ENCODE measurements at regions not wholly inside any gene's neighbourhood (a gene's known extent, or its start where the extent isn't known, plus 50 kb on each side); places are given as distances from the start of the nearest gene placed in this dataset.
"Not testable (repeated sequence)": the region's sequence is repeated elsewhere in the genome, so short reads cannot be mapped to it uniquely, and the experiment has no call there.

GRCh38 chr18:30684825-30685481 is 357.6 kb downstream of the DSC3 start:
- DNase-seq (ENCODE audit: low read depth in 1 of 2, low spot score in 1 of 2), result peak in 1 of 2 donors; percentile 2
- H3K9me3 ChIP-seq (ENCODE audit: low read depth), result no peaks in the 10 kb centered on the region
- no peak for TF ChIP-seq CTCF (IDR thresholded peaks at IDR 0.05; ENCODE audit: low read depth, low read length)

GRCh38 chr18:30683836-30684235 is 358.7 kb downstream of the DSC3 start:
- DNase-seq (ENCODE audit: low read depth in 1 of 2, low spot score in 1 of 2), result no peak
- TF ChIP-seq CTCF (IDR thresholded peaks at IDR 0.05; ENCODE audit: low read depth, low read length), result no peak
- Histone ChIP-seq H3K27ac (no peak overlapping the region), H3K4me3 (no peak overlapping the region), H3K4me1 (ENCODE audit: low read depth) (peaks cover 14% of the 10 kb centered on the region), H3K36me3 (no peaks in the 10 kb centered on the region), H3K27me3 (no peaks in the 10 kb centered on the region), H3K9me3 (ENCODE audit: low read depth) (no peaks in the 10 kb centered on the region)

More at GRCh38 chr18:30684825-30685481, 357.6 kb downstream of the DSC3 start:
- no peak overlapping the region for H3K27ac ChIP-seq
- H3K4me1 ChIP-seq (ENCODE audit: low read depth), result peaks cover 7% of the 10 kb centered on the region
- no peaks in the 10 kb centered on the region for H3K36me3 ChIP-seq
- no peak overlapping the region for H3K4me3 ChIP-seq
- H3K27me3 ChIP-seq, result no peaks in the 10 kb centered on the region

- no peak for TF ChIP-seq CTCF (IDR thresholded peaks at IDR 0.05; ENCODE audit: low read depth, low read length)
- Histone ChIP-seq H3K27ac (no peak overlapping the region), H3K27me3 (no peaks in the 10 kb centered on the region), H3K9me3 (ENCODE audit: low read depth) (no peaks in the 10 kb centered on the region), H3K4me1 (ENCODE audit: low read depth) (peaks cover 14% of the 10 kb centered on the region), H3K4me3 (no peak overlapping the region), H3K36me3 (no peaks in the 10 kb centered on the region)
- no peak for DNase-seq (ENCODE audit: low read depth in 1 of 2, low spot score in 1 of 2)
Observed at GRCh38 chr18:30682672-30683071, 359.9 kb downstream of the DSC3 start.

- H3K36me3 ChIP-seq, result no peaks in the 10 kb centered on the region
- H3K4me3 ChIP-seq, result no peak overlapping the region
Observed at GRCh38 chr18:30679285-30679930, 363.1 kb downstream of the DSC3 start.

GRCh38 chr18:30677813-30678212 is 364.7 kb downstream of the DSC3 start:
- DNase-seq (ENCODE audit: low read depth in 1 of 2, low spot score in 1 of 2); H3K27ac ChIP-seq; H3K9me3 ChIP-seq (ENCODE audit: low read depth); H3K4me3 ChIP-seq; H3K27me3 ChIP-seq; H3K36me3 ChIP-seq: not testable (repeated sequence)
- peaks cover 23% of the 10 kb centered on the region for H3K4me1 ChIP-seq (ENCODE audit: low read depth)

More at GRCh38 chr18:30679285-30679930, 363.1 kb downstream of the DSC3 start:
- H3K4me1 ChIP-seq (ENCODE audit: low read depth), result peaks cover 23% of the 10 kb centered on the region
- peak in 1 of 2 donors; percentile 36 for DNase-seq (ENCODE audit: low read depth in 1 of 2, low spot score in 1 of 2)
- no peak for TF ChIP-seq CTCF (IDR thresholded peaks at IDR 0.05; ENCODE audit: low read depth, low read length)
- peak overlapping the region; percentile 71 for H3K27ac ChIP-seq
- H3K27me3 ChIP-seq, result no peaks in the 10 kb centered on the region
- no peaks in the 10 kb centered on the region for H3K9me3 ChIP-seq (ENCODE audit: low read depth)

GRCh38 chr18:30676053-30676480 is 366.5 kb downstream of the DSC3 start:
- peaks cover 23% of the 10 kb centered on the region for H3K4me1 ChIP-seq (ENCODE audit: low read depth)
- peak in 1 of 2 donors; percentile 15 for DNase-seq (ENCODE audit: low read depth in 1 of 2, low spot score in 1 of 2)
- TF ChIP-seq CTCF (IDR thresholded peaks at IDR 0.05; ENCODE audit: low read depth, low read length), result no peak
- H3K36me3 ChIP-seq, result no peaks in the 10 kb centered on the region
- H3K9me3 ChIP-seq (ENCODE audit: low read depth), result no peaks in the 10 kb centered on the region
- H3K27ac ChIP-seq, result peak overlapping the region; percentile 52
- H3K27me3 ChIP-seq, result no peaks in the 10 kb centered on the region
- no peak overlapping the region for H3K4me3 ChIP-seq
